Adrenal gland (tissue), 5 donors: ENCODE measurements at regions not wholly inside any gene's neighbourhood (a gene's known extent, or its start where the extent isn't known, plus 50 kb on each side); places are given as distances from the start of the nearest gene placed in this dataset.

Experiments
- CTCF ChIP-seq, 6 experiments: fragments of 450-650 bp in 4 of 6; fragments of 200-600 bp in 2 of 6; sonication (generic) in 1 of 6; IDR thresholded peaks; 1 replicate in 5 of 6; 2 replicates in 1 of 6; pipeline versions ENCODE4 v1.5.1 to v1.8.0; 2016 to 2021; ENCODE audit warnings: antibody characterized with exemption in 6 of 6, mild to moderate bottlenecking in 2 of 6, moderate library complexity in 1 of 6
- POLR2A ChIP-seq, 2 donors: fragments of 450-650 bp; IDR thresholded peaks; one replicate each; pipeline ENCODE4 v1.6.1; 2017; ENCODE audit warnings: antibody characterized with exemption in 2 of 2, mild to moderate bottlenecking in 2 of 2, moderate library complexity in 1 of 2
- donor health status: DM: no; HTN: no; CAD: no.

- TF ChIP-seq CTCF (IDR thresholded peaks at IDR 0.05): no peak
- no peak for TF ChIP-seq POLR2A (IDR thresholded peaks at IDR 0.05)
Measured at GRCh38 chr13:107753291-107753690, 462.0 kb downstream of the LIG4 start.
